GM06990 (cell line): ENCODE measurements at regions not wholly inside any gene's neighbourhood (a gene's known extent, or its start where the extent isn't known, plus 50 kb on each side); places are given as distances from the start of the nearest gene placed in this dataset.
"Not testable (repeated sequence)": the region's sequence is repeated elsewhere in the genome, so short reads cannot be mapped to it uniquely, and the experiment has no call there.

Source experiments
- DNase-seq: peaks from one replicate; pipeline ENCODE4 v3.0.0-alpha.2; 2011; ENCODE audit not compliant: insufficient read length; ENCODE audit errors: extremely low read depth
- H3K27me3 ChIP-seq: replicated peaks from 2 replicates; pipeline ENCODE4 v1.6.0; 2011; ENCODE audit warnings: low read length; ENCODE audit not compliant: control insufficient read depth, insufficient read depth
- H3K36me3 ChIP-seq: 2 replicates; pipeline ENCODE4 v1.5.1; 2011; ENCODE audit warnings: low read length; ENCODE audit not compliant: control insufficient read depth, insufficient read depth
- H3K4me3 ChIP-seq: replicated peaks from 2 replicates; pipeline ENCODE4 v1.5.1; 2011; ENCODE audit warnings: low read depth, mild to moderate bottlenecking, control low read depth, low read length
- TF ChIP-seq, protein P1 (sequence below): IDR thresholded peaks from 2 replicates; pipeline ENCODE4 v1.5.1; 2011; ENCODE audit warnings: low read length, control low read depth, mild to moderate bottlenecking, inconsistent platforms; ENCODE audit not compliant: insufficient read depth, poor library complexity, severe bottlenecking

DNA sequence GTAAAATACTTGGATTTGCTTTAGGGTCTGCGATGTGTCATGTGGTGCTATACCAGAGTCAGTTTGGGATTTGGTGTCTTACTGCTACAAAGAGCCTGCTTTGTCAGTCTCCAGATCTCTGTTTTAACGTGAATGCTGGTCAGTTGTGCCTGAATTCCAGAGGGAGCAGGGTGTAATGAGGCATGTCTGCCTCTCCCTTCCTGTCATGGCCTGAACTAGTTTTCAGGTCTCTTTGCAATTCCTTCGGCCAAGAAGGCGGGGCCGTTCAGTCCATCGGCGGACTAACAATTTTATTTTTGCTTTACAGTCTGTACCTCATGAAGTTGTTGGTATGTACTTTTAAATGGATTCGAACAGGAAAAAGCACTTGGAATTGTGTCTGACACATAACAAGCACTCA is 465.1 kb upstream of the ADARB2 start:
- TF ChIP-seq, protein P1, sequence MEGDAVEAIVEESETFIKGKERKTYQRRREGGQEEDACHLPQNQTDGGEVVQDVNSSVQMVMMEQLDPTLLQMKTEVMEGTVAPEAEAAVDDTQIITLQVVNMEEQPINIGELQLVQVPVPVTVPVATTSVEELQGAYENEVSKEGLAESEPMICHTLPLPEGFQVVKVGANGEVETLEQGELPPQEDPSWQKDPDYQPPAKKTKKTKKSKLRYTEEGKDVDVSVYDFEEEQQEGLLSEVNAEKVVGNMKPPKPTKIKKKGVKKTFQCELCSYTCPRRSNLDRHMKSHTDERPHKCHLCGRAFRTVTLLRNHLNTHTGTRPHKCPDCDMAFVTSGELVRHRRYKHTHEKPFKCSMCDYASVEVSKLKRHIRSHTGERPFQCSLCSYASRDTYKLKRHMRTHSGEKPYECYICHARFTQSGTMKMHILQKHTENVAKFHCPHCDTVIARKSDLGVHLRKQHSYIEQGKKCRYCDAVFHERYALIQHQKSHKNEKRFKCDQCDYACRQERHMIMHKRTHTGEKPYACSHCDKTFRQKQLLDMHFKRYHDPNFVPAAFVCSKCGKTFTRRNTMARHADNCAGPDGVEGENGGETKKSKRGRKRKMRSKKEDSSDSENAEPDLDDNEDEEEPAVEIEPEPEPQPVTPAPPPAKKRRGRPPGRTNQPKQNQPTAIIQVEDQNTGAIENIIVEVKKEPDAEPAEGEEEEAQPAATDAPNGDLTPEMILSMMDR, result no peak
- H3K4me3 ChIP-seq, result no peak overlapping the region
- DNase-seq, result no peak
- no peaks in the 10 kb centered on the region for H3K36me3 ChIP-seq
- H3K27me3 ChIP-seq, result no peaks in the 10 kb centered on the region

DNA sequence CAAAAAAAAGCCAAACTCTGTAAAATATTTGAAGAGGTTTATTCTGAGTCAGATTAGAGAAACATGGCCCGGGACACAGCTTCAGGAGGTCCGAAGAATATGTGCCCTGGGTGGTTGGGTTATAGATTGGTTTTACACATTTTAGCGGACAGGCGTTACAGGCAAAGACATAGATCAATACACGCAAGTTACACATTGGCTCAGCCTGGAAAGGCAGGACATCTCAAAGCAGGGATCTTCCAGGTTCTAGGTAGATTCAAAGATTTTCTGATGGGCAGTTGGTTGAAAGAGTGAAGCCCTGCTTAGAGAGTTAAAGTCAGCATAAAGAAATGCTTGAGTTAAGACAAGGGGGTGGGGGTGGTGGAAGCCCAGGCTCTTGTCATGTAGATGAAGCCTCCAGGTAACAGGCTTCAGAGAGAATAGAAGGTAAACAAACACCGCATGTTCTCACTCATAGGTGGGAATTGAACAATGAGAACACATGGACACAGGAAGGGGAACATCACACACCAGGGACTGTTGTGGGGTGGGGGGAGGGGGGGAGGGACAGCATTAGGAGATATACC is 464.3 kb upstream of the ADARB2 start:
- Histone ChIP-seq H3K27me3 (no peaks in the 10 kb centered on the region), H3K4me3 (no peak overlapping the region), H3K36me3 (no peaks in the 10 kb centered on the region)
- TF ChIP-seq, protein P1, result no peak
- DNase-seq, result no peak

DNA sequence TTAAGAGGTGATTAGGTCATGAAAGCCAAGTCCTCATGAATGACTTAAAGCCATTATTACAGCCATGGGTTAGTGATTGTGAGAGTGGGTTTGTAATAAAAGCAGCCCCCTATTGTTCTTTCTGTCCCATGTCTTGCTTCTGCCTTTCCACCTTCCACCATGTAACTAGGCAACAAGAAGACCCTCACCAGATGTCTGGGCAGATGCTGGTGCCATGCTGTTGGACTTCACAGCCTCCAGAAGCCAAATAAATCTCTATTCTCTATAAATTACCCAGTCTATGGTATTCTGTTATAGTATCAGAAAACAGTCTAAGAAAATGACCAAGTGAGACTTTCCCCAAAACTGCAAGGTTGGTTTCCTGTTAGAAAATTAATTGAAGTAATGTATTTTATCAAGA is 460.3 kb upstream of the ADARB2 start:
- H3K36me3 ChIP-seq, result no peaks in the 10 kb centered on the region
- H3K27me3 ChIP-seq, result no peaks in the 10 kb centered on the region
- TF ChIP-seq, protein P1, result no peak
- no peak for DNase-seq
- no peak overlapping the region for H3K4me3 ChIP-seq

- DNase-seq, result no peak
- Histone ChIP-seq H3K4me3 (no peak overlapping the region), H3K36me3 (no peaks in the 10 kb centered on the region), H3K27me3 (no peaks in the 10 kb centered on the region)
- TF ChIP-seq, protein P1, result no peak
Measured at GRCh38 chr10:2196272-2196671, 458.9 kb upstream of the ADARB2 start.

GRCh38 chr10:2189356-2189755 is 452.0 kb upstream of the ADARB2 start:
- not testable (repeated sequence) for DNase-seq, H3K27me3 ChIP-seq, H3K4me3 ChIP-seq, H3K36me3 ChIP-seq

- Histone ChIP-seq H3K4me3 (no peak overlapping the region), H3K36me3 (no peaks in the 10 kb centered on the region), H3K27me3 (no peaks in the 10 kb centered on the region)
- no peak for DNase-seq
- TF ChIP-seq, protein P1, result no peak
Measured at GRCh38 chr10:2188371-2188770, 451.0 kb upstream of the ADARB2 start.
